ENCODE measurements at regions not wholly inside any gene's neighbourhood (a gene's known extent, or its start where the extent isn't known, plus 50 kb on each side); places are given as distances from the start of the nearest gene placed in this dataset.

- H3K9me3 ChIP-seq (ENCODE audit: control insufficient read depth in 4 of 4, low read length in 3 of 4) = no peaks in the 10 kb centered on the region
- H3K27me3 ChIP-seq (ENCODE audit: control insufficient read depth in 4 of 4, insufficient read depth in 4 of 4, low read length in 3 of 4) = no peaks in the 10 kb centered on the region
- no peak for DNase-seq (ENCODE audit: low spot score)
- H3K36me3 ChIP-seq (ENCODE audit: control insufficient read depth in 4 of 4, insufficient read depth in 3 of 4, low read depth in 1 of 4, low read length in 3 of 4) = no peaks in the 10 kb centered on the region
- no peak overlapping the region for H3K4me3 ChIP-seq (ENCODE audit: low read depth in 1 of 3, low read length in 3 of 3)
- H3K4me1 ChIP-seq (ENCODE audit: control insufficient read depth in 4 of 4, insufficient read depth in 4 of 4, low read length in 3 of 4) = no peaks in the 10 kb centered on the region
- H3K9ac ChIP-seq (ENCODE audit: low read depth in 1 of 2, low read length in 2 of 2) = no peak overlapping the region
- H3K27ac ChIP-seq (ENCODE audit: low read depth in 1 of 2, low read length in 2 of 2) = no peak overlapping the region
- TF ChIP-seq HNF4G (IDR thresholded peaks at IDR 0.05) = no peak
- TF ChIP-seq EGR1 (IDR thresholded peaks at IDR 0.05; ENCODE audit: low read depth in 2 of 2) = no peak
- TF ChIP-seq HNF4A (conservative IDR thresholded peaks at IDR 0.05) = no peak
- TF ChIP-seq CTCF (IDR thresholded peaks at IDR 0.05; ENCODE audit: low read depth, low read length, missing input control) = no peak
- TF ChIP-seq SP1 (IDR thresholded peaks at IDR 0.05) = no peak
- TF ChIP-seq GABPA (IDR thresholded peaks at IDR 0.05 in 1 of 2, conservative IDR thresholded peaks at IDR 0.05 in 1 of 2) = no peak
- no peak for TF ChIP-seq NR2F2 (IDR thresholded peaks at IDR 0.05)
- TF ChIP-seq ZBTB33 (IDR thresholded peaks at IDR 0.05) = no peak
- TF ChIP-seq MAX (IDR thresholded peaks at IDR 0.05) = no peak
- no peak for TF ChIP-seq ATF3 (IDR thresholded peaks at IDR 0.05)
- no peak for TF ChIP-seq REST (IDR thresholded peaks at IDR 0.05)
- WGBS = 54% methylated on average over 1 of the region's 1 CpG
These were observed 154.2 kb upstream of the MAFB start for GRCh38 chr20:40843251-40843650.

GRCh38 chr20:40844332-40844731 lies 155.3 kb upstream of the MAFB start:
- Histone ChIP-seq H3K4me3 (ENCODE audit: low read depth in 1 of 3, low read length in 3 of 3) (no peak overlapping the region), H3K36me3 (ENCODE audit: control insufficient read depth in 4 of 4, insufficient read depth in 3 of 4, low read depth in 1 of 4, low read length in 3 of 4) (no peaks in the 10 kb centered on the region), H3K27ac (ENCODE audit: low read depth in 1 of 2, low read length in 2 of 2) (no peak overlapping the region), H3K9me3 (ENCODE audit: control insufficient read depth in 4 of 4, low read length in 3 of 4) (no peaks in the 10 kb centered on the region), H3K4me1 (ENCODE audit: control insufficient read depth in 4 of 4, insufficient read depth in 4 of 4, low read length in 3 of 4) (no peaks in the 10 kb centered on the region), H3K27me3 (ENCODE audit: control insufficient read depth in 4 of 4, insufficient read depth in 4 of 4, low read length in 3 of 4) (no peaks in the 10 kb centered on the region), H3K9ac (ENCODE audit: low read depth in 1 of 2, low read length in 2 of 2) (no peak overlapping the region)
- whole genome bisulfite sequencing = 89% methylated on average over 7 of the region's 7 CpGs
- no peak for DNase-seq (ENCODE audit: low spot score)
- no peak for TF ChIP-seq YY1 (IDR thresholded peaks at IDR 0.05)
- no peak for TF ChIP-seq NR2F2 (IDR thresholded peaks at IDR 0.05)
- no peak for TF ChIP-seq CTCF (IDR thresholded peaks at IDR 0.05; ENCODE audit: low read depth, low read length, missing input control)
- TF ChIP-seq FOXA1 (IDR thresholded peaks at IDR 0.05) = no peak
- TF ChIP-seq ATF3 (IDR thresholded peaks at IDR 0.05) = no peak
- no peak for TF ChIP-seq RXRA (IDR thresholded peaks at IDR 0.05)
- no peak for TF ChIP-seq ZBTB33 (IDR thresholded peaks at IDR 0.05)
- no peak for TF ChIP-seq REST (IDR thresholded peaks at IDR 0.05)
